ENCODE measurements at regions not wholly inside any gene's neighbourhood (a gene's known extent, or its start where the extent isn't known, plus 50 kb on each side); places are given as distances from the start of the nearest gene placed in this dataset.

- TF ChIP-seq EZH2 (IDR thresholded peaks at IDR 0.05) (no peak), POLR2AphosphoS5 (IDR thresholded peaks at IDR 0.05; ENCODE audit: borderline replicate concordance, low read depth, low read length) (no peak), FOXP2 (optimal IDR thresholded peaks at IDR 0.05; ENCODE audit: control extremely low read depth, extremely low read length, insufficient read depth) (no peak)
Observed at GRCh38 chr16:64751906-64752305, 370.0 kb downstream of the CDH11 start.

Data from SK-N-MC (cell line).